GM23338 (cell line): ENCODE measurements at regions not wholly inside any gene's neighbourhood (a gene's known extent, or its start where the extent isn't known, plus 50 kb on each side); places are given as distances from the start of the nearest gene placed in this dataset.
"Not testable (repeated sequence)": the region's sequence is repeated elsewhere in the genome, so short reads cannot be mapped to it uniquely, and the experiment has no call there.

ENCODE experiments used
- ATAC-seq: fragments of 200-7000 bp; cut with Tn5 transposase; 3 replicates; pipeline ENCODE4 v1.9.1; 2020
- DNase-seq: peaks from one replicate; pipeline ENCODE4 v3.0.0-alpha.2; 2015; ENCODE audit warnings: low spot score
- H2AFZ ChIP-seq: fragments of 200-600 bp; sonication (generic); 2 replicates; pipeline ENCODE4 v1.8.0; 2016; ENCODE audit warnings: antibody characterized with exemption, mild to moderate bottlenecking, moderate library complexity
- H3F3A ChIP-seq: fragments of 200-600 bp; sonication (generic); replicated peaks from 2 replicates; pipeline ENCODE4 v1.8.0; 2017; ENCODE audit warnings: antibody characterized with exemption, mixed run types, low read depth
- H3K27ac ChIP-seq: fragments of 200-600 bp; sonication (generic); 2 replicates; pipeline ENCODE4 v1.6.1; 2016; ENCODE audit warnings: low read depth
- H3K27me3 ChIP-seq: fragments of 200-600 bp; sonication (generic); 2 replicates; pipeline ENCODE4 v1.8.0; 2016; ENCODE audit warnings: mild to moderate bottlenecking, mixed run types, moderate library complexity; ENCODE audit not compliant: insufficient read depth
- H3K36me3 ChIP-seq: fragments of 200-600 bp; sonication (generic); 2 replicates; pipeline ENCODE4 v1.8.0; 2016; ENCODE audit warnings: mild to moderate bottlenecking; ENCODE audit not compliant: insufficient read depth
- H3K4me1 ChIP-seq: fragments of 200-600 bp; sonication (generic); 2 replicates; pipeline ENCODE4 v1.8.0; 2016; ENCODE audit warnings: mild to moderate bottlenecking, moderate library complexity; ENCODE audit not compliant: insufficient read depth
- H3K4me2 ChIP-seq: fragments of 200-600 bp; sonication (generic); 2 replicates; pipeline ENCODE4 v1.7.1; 2017; ENCODE audit warnings: mixed run types
- H3K4me3 ChIP-seq: fragments of 200-600 bp; sonication (generic); 2 replicates; pipeline ENCODE4 v1.6.1; 2016; ENCODE audit warnings: mixed run types
- H3K79me2 ChIP-seq: fragments of 200-600 bp; sonication (generic); replicated peaks from 2 replicates; pipeline ENCODE4 v1.8.0; 2017; ENCODE audit warnings: mild to moderate bottlenecking; ENCODE audit not compliant: insufficient read depth
- H3K9me2 ChIP-seq: fragments of 200-600 bp; sonication (generic); 2 replicates; pipeline ENCODE4 v1.8.0; 2017; ENCODE audit not compliant: insufficient read depth
- H4K20me1 ChIP-seq: fragments of 200-600 bp; sonication (generic); replicated peaks from 2 replicates; pipeline ENCODE4 v1.8.0; 2017; ENCODE audit warnings: mild to moderate bottlenecking; ENCODE audit not compliant: insufficient read depth
- H3K27ac Mint-ChIP-seq: 2 replicates; pipeline ENCODE4 v1.8.0; 2020; ENCODE audit warnings: inconsistent platforms, mild to moderate bottlenecking, moderate library complexity, mixed read lengths
- H3K27me3 Mint-ChIP-seq: 3 replicates; pipeline ENCODE4 v1.8.0; 2022; ENCODE audit warnings: low read depth, mild to moderate bottlenecking, moderate library complexity, mixed read lengths, inconsistent platforms; ENCODE audit not compliant: insufficient read depth, poor library complexity
- H3K36me3 Mint-ChIP-seq: 3 replicates; pipeline ENCODE4 v1.8.0; 2021; ENCODE audit warnings: low read depth, mild to moderate bottlenecking, inconsistent platforms, moderate library complexity, mixed read lengths
- H3K4me1 Mint-ChIP-seq: 3 replicates; pipeline ENCODE4 v1.8.0; 2020; ENCODE audit warnings: mild to moderate bottlenecking, inconsistent platforms, mixed read lengths
- H3K4me3 Mint-ChIP-seq: 3 replicates; pipeline ENCODE4 v1.8.0; 2021; ENCODE audit warnings: moderate library complexity, mild to moderate bottlenecking, inconsistent platforms, mixed read lengths
- H3K9me3 Mint-ChIP-seq: 3 replicates; pipeline ENCODE4 v1.8.0; 2020; ENCODE audit warnings: moderate library complexity, mild to moderate bottlenecking, inconsistent platforms, mixed read lengths
- EZH2 ChIP-seq: fragments of 200-600 bp; sonication (generic); IDR thresholded peaks from one replicate; pipeline ENCODE4 v1.8.0; 2017; ENCODE audit warnings: antibody characterized with exemption, mild to moderate bottlenecking, low read depth; ENCODE audit not compliant: unreplicated experiment
- EZH2phosphoT487 ChIP-seq: fragments of 200-600 bp; sonication (generic); IDR thresholded peaks from one replicate; pipeline ENCODE4 v1.8.1; 2018; ENCODE audit warnings: antibody characterized with exemption; ENCODE audit not compliant: unreplicated experiment
- JUNB ChIP-seq: IDR thresholded peaks from one replicate; pipeline ENCODE4 v1.6.1; 2016; ENCODE audit warnings: antibody characterized with exemption; ENCODE audit not compliant: unreplicated experiment
- NANOG ChIP-seq: IDR thresholded peaks from 2 replicates; pipeline ENCODE4 v1.6.1; 2016; ENCODE audit warnings: antibody characterized with exemption, borderline replicate concordance
- STAT1 ChIP-seq: IDR thresholded peaks from one replicate; pipeline ENCODE4 v1.6.1; 2016; ENCODE audit warnings: antibody characterized with exemption; ENCODE audit not compliant: unreplicated experiment
- ZNF114 ChIP-seq: fragments of 250-450 bp; sonication (Bioruptor Pico); IDR thresholded peaks from 2 replicates; pipeline ENCODE4 v1.5.0; 2020; ENCODE audit warnings: mild to moderate bottlenecking, moderate library complexity
- ZNF331 ChIP-seq: fragments of 250-450 bp; sonication (Bioruptor Pico); IDR thresholded peaks from 2 replicates; pipeline ENCODE4 v1.5.0; 2020; ENCODE audit warnings: low read depth, mild to moderate bottlenecking, moderate library complexity
- TF ChIP-seq, protein P1 (sequence below): fragments of 250-450 bp; sonication (Bioruptor Pico); IDR thresholded peaks from 2 replicates; pipeline ENCODE4 v1.5.0; 2020; ENCODE audit warnings: mild to moderate bottlenecking, moderate library complexity

DNA sequence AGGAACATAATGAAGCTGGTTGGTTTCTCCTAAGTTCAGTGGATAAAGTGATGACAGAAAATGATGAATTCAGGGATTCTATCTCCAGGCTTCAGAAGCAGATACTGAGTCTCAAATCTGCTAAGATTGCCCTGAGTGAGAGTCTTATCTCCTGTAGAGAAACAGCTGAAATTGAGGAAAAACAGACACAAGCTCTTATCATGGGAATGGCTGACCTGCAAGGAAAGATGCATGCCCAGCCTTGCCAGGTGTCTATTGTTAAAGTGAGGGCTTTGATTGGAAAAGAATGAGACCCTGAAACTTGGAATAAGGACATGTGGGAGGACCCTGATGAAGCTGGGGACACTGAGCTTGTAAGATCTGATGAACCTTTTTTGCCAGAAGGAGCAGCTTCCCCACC lies 100.3 kb downstream of the DNAJB9 start:
- no peak overlapping the region for H3K4me3 ChIP-seq
- no peak for DNase-seq
- H4K20me1 ChIP-seq, result no peaks in the 10 kb centered on the region
- H2AFZ ChIP-seq, result no peak overlapping the region
- H3K27me3 ChIP-seq, result no peaks in the 10 kb centered on the region
- H3K4me1 Mint-ChIP-seq, result no peaks in the 10 kb centered on the region
- peaks cover 2% of the 10 kb centered on the region for H3K27me3 Mint-ChIP-seq
- H3K36me3 Mint-ChIP-seq, result peaks cover 10% of the 10 kb centered on the region; the same call in 2 of the 3 replicates
- no peak overlapping the region for H3K4me3 Mint-ChIP-seq
- no peaks in the 10 kb centered on the region for H3K36me3 ChIP-seq
- 0 out of 2 replicates have a peak, but pooled peaks cover 6% of the 10 kb centered on the region for H3K9me2 ChIP-seq
- no peak for ATAC-seq
- no peak overlapping the region for H3K27ac ChIP-seq
- peaks cover 11% of the 10 kb centered on the region for H3K9me3 Mint-ChIP-seq
- no peaks in the 10 kb centered on the region for H3K4me1 ChIP-seq
- no peaks in the 10 kb centered on the region for H3K79me2 ChIP-seq
- H3K4me2 ChIP-seq, result no peak overlapping the region
- TF ChIP-seq EZH2phosphoT487, result no peak
- TF ChIP-seq STAT1, result no peak
- TF ChIP-seq NANOG, result no peak
- no peak for TF ChIP-seq JUNB
- no peaks in the 10 kb centered on the region for H3F3A ChIP-seq
- no peak overlapping the region for H3K27ac Mint-ChIP-seq

DNA sequence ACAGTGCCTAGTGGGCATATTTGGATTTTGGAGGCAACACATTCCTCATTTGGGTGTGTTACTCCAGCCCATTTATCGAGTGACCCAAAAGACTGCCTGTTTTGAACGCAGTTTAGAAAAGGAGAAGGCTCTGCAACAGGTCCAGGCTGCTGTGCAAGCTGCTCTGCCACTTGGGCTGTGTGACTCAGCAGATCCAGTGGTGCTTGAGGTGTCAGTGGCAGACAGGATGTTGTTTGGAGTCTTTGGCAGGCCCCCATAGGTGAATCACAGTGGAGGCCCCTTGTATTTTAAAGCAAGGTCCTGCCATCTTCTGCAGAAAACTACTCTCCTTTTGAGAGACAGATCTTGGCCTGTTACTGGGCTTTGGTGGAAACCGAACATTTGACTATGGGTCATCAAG lies 104.0 kb downstream of the DNAJB9 start:
- not testable (repeated sequence) for H3K4me3 ChIP-seq, H3K4me1 Mint-ChIP-seq, H3K4me2 ChIP-seq, ATAC-seq, H2AFZ ChIP-seq, H3K27me3 ChIP-seq, H3F3A ChIP-seq, H3K4me3 Mint-ChIP-seq, H3K27ac ChIP-seq, H4K20me1 ChIP-seq, H3K9me2 ChIP-seq, H3K36me3 ChIP-seq, DNase-seq, H3K79me2 ChIP-seq, H3K27me3 Mint-ChIP-seq, H3K4me1 ChIP-seq, H3K27ac Mint-ChIP-seq
- H3K9me3 Mint-ChIP-seq, result peaks cover 11% of the 10 kb centered on the region
- peaks cover 10% of the 10 kb centered on the region; the same call in 2 of the 3 replicates for H3K36me3 Mint-ChIP-seq

DNA sequence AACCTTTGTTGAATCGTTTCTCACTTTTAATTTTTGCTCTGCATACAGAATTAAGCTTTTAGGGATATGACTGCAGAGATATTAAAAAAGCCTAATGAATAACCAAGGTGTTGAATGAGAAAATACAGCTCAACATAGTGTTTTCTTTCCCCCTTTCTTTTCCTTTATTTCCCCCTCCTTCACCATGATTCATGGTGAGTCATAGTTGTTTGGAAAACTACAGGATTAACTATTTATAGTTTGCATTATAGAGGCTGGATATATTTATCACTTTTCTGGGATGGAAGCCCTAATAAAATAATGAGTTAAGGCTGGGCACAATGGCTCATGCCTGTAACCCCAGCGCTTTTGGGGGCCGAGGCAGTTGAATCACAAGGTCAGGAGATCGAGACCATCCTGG lies 115.0 kb downstream of the DNAJB9 start:
- Mint-ChIP-seq H3K4me3 (no peak overlapping the region), H3K4me1 (no peaks in the 10 kb centered on the region), H3K36me3 (no peaks in the 10 kb centered on the region), H3K9me3 (no peaks in the 10 kb centered on the region; the same call in 1 of the 3 replicates), H3K27ac (no peak overlapping the region), H3K27me3 (no peaks in the 10 kb centered on the region)
- no peak overlapping the region for H3K4me3 ChIP-seq
- H3F3A ChIP-seq, result no peaks in the 10 kb centered on the region
- no peaks in the 10 kb centered on the region for H3K79me2 ChIP-seq
- no peaks in the 10 kb centered on the region for H3K27me3 ChIP-seq
- no peak overlapping the region for H3K27ac ChIP-seq
- no peaks in the 10 kb centered on the region for H3K36me3 ChIP-seq
- DNase-seq, result no peak
- no peaks in the 10 kb centered on the region for H3K4me1 ChIP-seq
- no peaks in the 10 kb centered on the region for H3K9me2 ChIP-seq
- H3K4me2 ChIP-seq, result no peak overlapping the region
- no peak for ATAC-seq
- H4K20me1 ChIP-seq, result no peaks in the 10 kb centered on the region
- no peak overlapping the region for H2AFZ ChIP-seq
- no peak for TF ChIP-seq STAT1
- TF ChIP-seq NANOG, result no peak
- no peak for TF ChIP-seq ZNF114 (CRISPR knock-in tag)
- TF ChIP-seq ZNF331 (CRISPR knock-in tag), result no peak
- TF ChIP-seq, protein P1, sequence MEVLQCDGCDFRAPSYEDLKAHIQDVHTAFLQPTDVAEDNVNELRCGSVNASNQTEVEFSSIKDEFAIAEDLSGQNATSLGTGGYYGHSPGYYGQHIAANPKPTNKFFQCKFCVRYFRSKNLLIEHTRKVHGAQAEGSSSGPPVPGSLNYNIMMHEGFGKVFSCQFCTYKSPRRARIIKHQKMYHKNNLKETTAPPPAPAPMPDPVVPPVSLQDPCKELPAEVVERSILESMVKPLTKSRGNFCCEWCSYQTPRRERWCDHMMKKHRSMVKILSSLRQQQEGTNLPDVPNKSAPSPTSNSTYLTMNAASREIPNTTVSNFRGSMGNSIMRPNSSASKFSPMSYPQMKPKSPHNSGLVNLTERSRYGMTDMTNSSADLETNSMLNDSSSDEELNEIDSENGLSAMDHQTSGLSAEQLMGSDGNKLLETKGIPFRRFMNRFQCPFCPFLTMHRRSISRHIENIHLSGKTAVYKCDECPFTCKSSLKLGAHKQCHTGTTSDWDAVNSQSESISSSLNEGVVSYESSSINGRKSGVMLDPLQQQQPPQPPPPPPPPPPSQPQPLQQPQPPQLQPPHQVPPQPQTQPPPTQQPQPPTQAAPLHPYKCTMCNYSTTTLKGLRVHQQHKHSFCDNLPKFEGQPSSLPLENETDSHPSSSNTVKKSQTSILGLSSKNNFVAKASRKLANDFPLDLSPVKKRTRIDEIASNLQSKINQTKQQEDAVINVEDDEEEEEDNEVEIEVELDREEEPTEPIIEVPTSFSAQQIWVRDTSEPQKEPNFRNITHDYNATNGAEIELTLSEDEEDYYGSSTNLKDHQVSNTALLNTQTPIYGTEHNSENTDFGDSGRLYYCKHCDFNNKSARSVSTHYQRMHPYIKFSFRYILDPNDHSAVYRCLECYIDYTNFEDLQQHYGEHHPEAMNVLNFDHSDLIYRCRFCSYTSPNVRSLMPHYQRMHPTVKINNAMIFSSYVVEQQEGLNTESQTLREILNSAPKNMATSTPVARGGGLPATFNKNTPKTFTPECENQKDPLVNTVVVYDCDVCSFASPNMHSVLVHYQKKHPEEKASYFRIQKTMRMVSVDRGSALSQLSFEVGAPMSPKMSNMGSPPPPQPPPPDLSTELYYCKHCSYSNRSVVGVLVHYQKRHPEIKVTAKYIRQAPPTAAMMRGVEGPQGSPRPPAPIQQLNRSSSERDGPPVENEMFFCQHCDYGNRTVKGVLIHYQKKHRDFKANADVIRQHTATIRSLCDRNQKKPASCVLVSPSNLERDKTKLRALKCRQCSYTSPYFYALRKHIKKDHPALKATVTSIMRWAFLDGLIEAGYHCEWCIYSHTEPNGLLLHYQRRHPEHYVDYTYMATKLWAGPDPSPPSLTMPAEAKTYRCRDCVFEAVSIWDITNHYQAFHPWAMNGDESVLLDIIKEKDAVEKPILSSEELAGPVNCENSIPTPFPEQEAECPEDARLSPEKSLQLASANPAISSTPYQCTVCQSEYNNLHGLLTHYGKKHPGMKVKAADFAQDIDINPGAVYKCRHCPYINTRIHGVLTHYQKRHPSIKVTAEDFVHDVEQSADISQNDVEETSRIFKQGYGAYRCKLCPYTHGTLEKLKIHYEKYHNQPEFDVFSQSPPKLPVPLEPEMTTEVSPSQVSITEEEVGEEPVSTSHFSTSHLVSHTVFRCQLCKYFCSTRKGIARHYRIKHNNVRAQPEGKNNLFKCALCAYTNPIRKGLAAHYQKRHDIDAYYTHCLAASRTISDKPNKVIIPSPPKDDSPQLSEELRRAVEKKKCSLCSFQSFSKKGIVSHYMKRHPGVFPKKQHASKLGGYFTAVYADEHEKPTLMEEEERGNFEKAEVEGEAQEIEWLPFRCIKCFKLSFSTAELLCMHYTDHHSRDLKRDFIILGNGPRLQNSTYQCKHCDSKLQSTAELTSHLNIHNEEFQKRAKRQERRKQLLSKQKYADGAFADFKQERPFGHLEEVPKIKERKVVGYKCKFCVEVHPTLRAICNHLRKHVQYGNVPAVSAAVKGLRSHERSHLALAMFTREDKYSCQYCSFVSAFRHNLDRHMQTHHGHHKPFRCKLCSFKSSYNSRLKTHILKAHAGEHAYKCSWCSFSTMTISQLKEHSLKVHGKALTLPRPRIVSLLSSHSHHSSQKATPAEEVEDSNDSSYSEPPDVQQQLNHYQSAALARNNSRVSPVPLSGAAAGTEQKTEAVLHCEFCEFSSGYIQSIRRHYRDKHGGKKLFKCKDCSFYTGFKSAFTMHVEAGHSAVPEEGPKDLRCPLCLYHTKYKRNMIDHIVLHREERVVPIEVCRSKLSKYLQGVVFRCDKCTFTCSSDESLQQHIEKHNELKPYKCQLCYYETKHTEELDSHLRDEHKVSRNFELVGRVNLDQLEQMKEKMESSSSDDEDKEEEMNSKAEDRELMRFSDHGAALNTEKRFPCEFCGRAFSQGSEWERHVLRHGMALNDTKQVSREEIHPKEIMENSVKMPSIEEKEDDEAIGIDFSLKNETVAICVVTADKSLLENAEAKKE (CRISPR knock-in tag), result no peak
- no peak for TF ChIP-seq EZH2
